Lung microvascular endothelial cell (primary cell): ENCODE measurements at regions not wholly inside any gene's neighbourhood (a gene's known extent, or its start where the extent isn't known, plus 50 kb on each side); places are given as distances from the start of the nearest gene placed in this dataset.
"Not testable (repeated sequence)": the region's sequence is repeated elsewhere in the genome, so short reads cannot be mapped to it uniquely, and the experiment has no call there.

Source experiments
- DNase-seq, 2 donors: peaks; one replicate each; pipeline versions ENCODE4 v3.0.0 to v3.0.0-alpha.2; 2010; ENCODE audit warnings: low read depth in 2 of 2

DNA sequence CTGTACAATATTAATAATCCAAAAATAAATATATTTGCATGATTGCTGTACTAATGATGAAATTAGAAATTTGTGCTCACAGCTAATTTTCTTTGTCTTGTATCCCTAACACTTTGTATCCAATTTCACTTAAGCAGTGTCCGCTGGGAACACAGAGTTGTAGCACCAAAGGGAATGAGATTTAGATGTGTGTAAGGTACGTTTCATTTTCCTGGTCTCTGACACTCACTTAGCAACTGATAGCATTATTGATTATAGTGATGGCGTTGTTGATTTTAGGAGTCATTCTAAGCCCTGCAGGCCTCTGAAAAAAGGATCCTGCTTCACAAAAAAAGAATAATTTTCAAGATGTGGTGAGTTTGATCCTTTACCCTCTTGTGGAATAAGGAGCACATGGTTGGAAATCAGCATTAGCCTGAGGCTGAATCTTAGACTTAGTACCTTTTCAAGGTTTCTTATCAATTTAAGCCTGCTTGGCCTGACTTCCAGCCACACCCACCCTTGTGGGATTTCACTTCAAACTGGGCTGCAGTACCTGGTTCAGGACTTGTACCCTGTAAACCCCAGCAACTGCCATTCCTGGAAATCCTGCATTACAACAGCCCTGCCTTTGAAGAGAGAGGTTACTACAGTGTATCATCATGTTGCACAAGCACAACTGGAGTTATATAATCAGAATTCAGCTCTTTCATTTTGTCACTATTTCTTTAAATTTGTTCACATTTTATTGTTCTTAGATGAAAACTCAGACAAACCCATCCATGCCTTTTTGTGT, 116.2 kb downstream of the RND3 start:
- no peak for DNase-seq

DNA sequence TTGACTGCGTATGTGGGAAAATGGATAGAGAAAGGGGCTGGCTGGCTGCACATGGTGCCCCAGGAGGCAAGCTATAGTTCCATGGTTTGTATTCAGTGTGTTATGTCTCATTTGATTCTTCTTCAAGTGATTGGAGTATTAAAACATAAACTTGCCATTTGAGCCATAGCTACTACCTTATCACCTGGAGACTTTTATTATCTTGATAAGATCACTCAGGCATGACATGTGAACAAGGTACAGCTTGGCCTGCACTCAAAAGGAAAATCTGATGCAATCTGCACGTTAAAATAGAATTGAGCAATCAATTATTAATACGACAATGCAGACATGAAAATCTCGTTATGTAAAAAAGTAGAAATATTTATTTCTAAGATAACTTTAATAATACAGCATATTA, 116.9 kb downstream of the RND3 start:
- DNase-seq: no peak

GRCh38 chr2:150369862-150370261, 117.6 kb downstream of the RND3 start:
- no peak for DNase-seq

GRCh38 chr2:150358468-150358807, 129.0 kb downstream of the RND3 start:
- DNase-seq: no peak

DNA sequence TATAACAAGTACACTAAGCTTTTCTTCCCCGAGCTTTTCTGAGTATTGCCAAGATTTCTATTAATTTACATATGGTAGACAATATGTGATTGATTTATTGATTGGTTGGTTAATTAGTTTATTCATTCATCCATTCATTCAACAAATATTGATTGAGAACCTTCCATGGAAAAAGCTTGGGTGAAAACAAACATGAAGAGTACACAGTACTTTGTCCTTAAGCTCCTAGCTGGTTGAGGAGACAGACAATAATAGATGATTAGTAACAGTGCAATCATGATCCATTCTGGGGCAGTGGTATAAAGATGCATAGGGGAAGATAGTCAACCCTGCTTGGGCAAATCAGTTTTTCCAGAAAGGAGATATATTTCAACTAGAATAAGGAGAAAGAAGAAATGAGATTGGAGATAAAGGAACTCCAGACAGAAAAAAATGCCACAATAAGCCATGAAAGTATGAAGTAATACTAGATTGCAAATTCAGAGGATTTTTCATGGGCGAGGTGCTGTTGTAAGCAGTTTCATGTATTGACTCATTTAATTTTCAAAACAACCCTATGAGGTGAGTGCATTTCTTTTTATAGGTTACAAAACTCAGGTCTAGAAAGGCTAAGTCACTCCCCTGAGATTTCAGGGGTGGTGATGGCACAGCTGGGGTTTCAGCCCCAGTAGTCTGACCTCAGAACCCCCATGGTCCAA, 129.5 kb downstream of the RND3 start:
- no peak for DNase-seq

- DNase-seq: no peak
These were observed 132.0 kb downstream of the RND3 start for GRCh38 chr2:150355440-150355839.

GRCh38 chr2:150353376-150353775, 134.1 kb downstream of the RND3 start:
- DNase-seq: no peak

- DNase-seq: no peak
These were observed 135.5 kb downstream of the RND3 start for GRCh38 chr2:150351922-150352321.

DNA sequence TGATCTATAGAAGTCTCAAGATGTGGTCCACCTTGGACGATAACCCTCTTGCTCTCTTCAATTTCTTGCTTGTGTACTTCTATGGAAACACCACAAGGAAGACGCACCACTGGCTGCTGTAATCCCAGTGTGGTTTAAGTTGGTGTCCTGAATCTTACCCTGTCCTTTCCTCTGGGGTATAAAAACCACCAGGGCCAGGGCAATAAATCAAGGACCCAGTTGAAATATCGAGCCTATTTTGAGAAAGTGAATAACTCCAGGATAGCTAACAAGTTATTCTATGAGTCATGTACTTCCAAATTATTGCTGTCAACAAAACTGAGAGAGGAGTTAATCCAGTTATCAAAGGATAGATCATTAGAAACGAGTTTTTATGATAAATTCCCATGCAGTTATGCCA, 137.0 kb downstream of the RND3 start:
- no peak for DNase-seq

DNA sequence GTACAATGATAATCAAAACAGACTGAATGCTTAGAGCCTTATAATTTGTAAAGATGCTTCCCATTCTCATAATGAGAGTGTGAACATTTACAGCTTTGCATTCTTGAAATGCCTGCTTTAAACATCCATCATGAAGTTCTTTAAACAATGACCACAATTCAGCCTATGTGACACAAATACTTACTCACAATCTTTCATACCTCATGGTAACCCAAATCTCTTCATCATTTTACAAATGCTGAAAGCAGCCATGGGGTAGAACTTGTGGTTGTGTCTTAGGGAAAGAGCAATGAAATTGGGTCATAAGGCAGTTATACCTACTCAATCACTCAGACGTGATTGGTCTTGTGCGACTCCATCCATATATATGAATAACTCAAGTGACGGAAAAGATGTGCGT, 140.7 kb downstream of the RND3 start:
- DNase-seq: no peak

DNA sequence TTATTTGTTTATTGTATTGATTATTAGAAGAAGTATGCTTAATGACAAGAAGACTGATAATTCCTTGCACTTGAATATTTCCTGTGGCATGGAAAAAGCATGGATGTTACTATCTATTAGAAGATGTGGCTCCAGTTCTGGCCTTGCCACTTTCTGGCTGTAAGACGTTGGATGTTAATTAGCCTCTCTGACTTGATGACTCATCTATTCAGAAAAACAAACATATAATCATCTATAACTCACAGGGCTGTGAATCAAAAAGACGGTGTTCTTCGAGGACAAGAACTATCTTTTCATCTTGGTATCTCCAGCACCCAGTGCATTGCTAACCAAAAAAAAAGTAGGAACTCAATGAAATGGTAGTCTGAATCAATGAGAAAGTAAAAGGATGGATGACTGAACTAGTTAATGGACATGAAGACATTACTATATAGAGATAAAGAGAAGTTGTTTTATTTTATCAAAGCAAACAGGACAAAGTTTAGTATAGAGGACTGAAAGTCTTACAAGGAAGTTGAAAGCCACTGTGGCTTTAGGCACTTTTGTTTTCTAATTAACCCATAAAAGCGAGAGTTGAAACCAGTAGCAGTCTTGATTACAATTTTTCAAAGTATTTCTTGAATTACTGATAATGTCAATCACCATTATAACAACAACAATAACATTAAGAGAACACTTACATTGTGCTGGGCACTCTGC, 145.3 kb downstream of the RND3 start:
- DNase-seq: no peak

DNA sequence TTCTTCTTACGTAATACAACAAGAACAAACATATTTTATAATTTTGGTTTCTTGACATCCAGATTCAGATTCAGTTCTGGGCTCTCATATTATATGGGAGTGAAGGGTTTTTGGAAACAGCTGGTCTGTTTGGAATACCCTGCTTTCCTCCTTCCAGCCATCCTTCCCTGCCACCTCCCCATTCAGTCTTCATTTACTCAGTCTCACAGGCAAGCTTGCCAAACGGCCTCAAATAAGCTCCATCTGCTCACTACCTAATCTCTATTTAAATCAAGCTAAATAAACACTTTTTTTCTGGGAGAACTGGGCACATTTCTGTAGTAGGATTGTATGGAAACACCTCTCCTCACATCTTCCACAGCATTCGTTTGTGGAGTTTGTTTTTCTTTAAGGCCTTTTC, 147.5 kb downstream of the RND3 start:
- no peak for DNase-seq

- DNase-seq: no peak
These were observed 148.2 kb downstream of the RND3 start for GRCh38 chr2:150339282-150339681.

DNA sequence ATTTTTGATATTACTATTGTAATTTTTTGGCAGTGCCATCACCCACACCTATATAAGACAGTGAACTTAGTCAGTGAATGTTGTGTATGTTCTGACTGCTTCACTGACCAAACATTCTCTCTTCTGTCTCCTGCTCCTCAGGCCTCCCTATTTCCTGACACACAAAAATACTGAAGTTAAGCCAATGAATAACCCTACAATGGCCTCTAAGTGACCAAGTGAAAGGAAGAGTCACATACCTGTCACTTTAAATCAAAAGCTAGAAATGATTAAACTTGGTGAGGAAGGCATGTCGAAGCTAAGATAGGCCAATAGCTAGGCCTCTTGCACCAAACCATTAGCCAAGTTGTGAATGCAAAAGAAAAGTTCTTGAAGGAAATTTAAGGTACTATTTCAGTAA, 151.9 kb downstream of the RND3 start:
- no peak for DNase-seq

DNA sequence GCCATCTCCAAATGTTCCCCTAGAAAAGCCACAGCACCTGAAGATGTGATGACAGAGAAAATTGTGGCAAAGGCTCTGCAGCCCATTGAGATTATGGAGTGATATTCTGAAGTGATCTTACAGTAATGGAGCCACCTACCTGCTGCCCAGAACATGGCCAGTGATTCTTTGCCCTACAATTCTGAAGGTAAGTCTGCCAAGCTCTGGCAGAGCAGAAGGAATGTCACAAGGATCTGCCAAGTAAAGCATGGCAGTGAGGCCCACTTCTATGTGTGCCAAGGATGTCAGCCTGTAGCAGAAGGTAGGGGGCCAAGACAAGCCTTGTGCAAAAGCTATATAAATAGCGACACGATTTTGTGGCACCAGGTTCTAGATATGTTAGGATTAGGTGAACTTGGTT, 155.1 kb downstream of the RND3 start:
- DNase-seq: no peak

GRCh38 chr2:150327564-150328489, 159.6 kb downstream of the RND3 start:
- DNase-seq: no peak

DNA sequence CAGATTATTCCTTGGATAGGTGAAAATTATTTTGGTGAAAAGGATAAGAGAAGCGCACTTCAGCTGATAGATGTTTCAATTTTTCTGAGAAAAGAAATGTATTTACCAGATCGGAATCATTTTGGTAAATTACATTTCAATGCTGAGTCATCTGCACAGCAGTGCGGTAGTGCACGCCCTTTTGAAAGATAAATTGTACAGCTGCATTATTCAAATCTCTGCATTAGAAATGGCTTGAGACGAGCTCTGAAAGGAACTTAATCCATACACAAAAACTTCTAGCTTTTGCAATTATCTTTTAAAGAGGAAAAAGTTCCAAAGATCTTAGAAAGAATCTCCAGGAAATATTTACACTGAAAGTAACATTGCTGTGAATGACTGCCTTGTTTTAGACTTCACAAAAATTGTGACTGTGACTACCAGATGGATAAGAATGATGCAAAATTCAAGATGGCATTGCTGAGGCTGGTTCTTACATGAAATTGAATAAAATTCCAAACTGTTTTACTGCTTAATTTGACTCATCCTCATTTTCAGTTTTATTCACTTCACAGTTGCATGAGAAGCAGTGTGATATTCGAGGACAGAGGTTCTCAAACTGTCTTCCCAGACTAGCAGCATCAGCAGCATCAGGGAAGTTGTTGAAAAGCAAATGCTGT, 161.7 kb downstream of the RND3 start:
- no peak for DNase-seq

DNA sequence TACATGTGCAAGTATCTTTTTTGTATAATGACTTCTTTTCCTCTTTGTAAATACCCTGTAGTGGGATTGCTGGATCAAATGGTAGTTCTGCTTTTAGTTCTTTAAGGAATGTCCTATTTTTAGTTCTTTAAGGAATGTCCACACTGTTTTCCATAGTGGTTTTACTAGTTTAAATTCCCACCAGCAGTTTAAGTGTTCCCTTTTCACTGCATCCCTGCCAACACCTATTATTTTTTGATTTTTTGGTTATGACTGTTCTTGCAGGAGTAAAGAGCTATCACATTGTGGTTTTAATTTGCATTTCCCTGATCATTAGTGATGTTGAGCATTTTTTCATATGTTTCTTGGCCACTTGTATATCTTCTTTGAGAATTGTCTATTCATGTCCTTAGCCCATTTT, 164.4 kb downstream of the RND3 start:
- DNase-seq: not testable (repeated sequence)

GRCh38 chr2:150320608-150321007, 166.9 kb downstream of the RND3 start:
- DNase-seq: no peak

- no peak for DNase-seq
These were observed 167.6 kb downstream of the RND3 start for GRCh38 chr2:150319658-150320555.
